ENCODE measurements at regions not wholly inside any gene's neighbourhood (a gene's known extent, or its start where the extent isn't known, plus 50 kb on each side); places are given as distances from the start of the nearest gene placed in this dataset.
"Not testable (repeated sequence)": the region's sequence is repeated elsewhere in the genome, so short reads cannot be mapped to it uniquely, and the experiment has no call there.

GRCh38 chr3:153753035-153753434 is 368.2 kb upstream of the ARHGEF26 start:
- DNase-seq: no peak

- DNase-seq: no peak
These were observed 364.4 kb upstream of the ARHGEF26 start for GRCh38 chr3:153756816-153757215.

- DNase-seq: no peak
These were observed 363.4 kb upstream of the ARHGEF26 start for GRCh38 chr3:153757839-153758238.

GRCh38 chr3:153760948-153761347 is 360.2 kb upstream of the ARHGEF26 start:
- DNase-seq: peak; percentile 10 to 61 (median 32)

GRCh38 chr3:153762411-153763235 is 358.6 kb upstream of the ARHGEF26 start:
- no peak for DNase-seq

GRCh38 chr3:153767601-153768560 is 353.3 kb upstream of the ARHGEF26 start:
- peak in 3 of 4 experiments; percentile 5 to 12 (median 7) for DNase-seq

- DNase-seq: peak; percentile 55 to 84 (median 72)
These were observed 352.4 kb upstream of the ARHGEF26 start for GRCh38 chr3:153768561-153769469.

GRCh38 chr3:153783106-153783505 is 338.1 kb upstream of the ARHGEF26 start:
- no peak for DNase-seq

- no peak for DNase-seq
These were observed 337.3 kb upstream of the ARHGEF26 start for GRCh38 chr3:153783741-153784480.

GRCh38 chr3:153785901-153786300 is 335.3 kb upstream of the ARHGEF26 start:
- no peak for DNase-seq

- no peak for DNase-seq
These were observed 331.8 kb upstream of the ARHGEF26 start for GRCh38 chr3:153789380-153789779.

- DNase-seq: not testable (repeated sequence)
These were observed 324.1 kb upstream of the ARHGEF26 start for GRCh38 chr3:153797056-153797455.

GRCh38 chr3:153809097-153809496 is 312.1 kb upstream of the ARHGEF26 start:
- no peak for DNase-seq

- DNase-seq: no peak
These were observed 302.9 kb upstream of the ARHGEF26 start for GRCh38 chr3:153818338-153818737.

GRCh38 chr3:153820035-153820434 is 301.2 kb upstream of the ARHGEF26 start:
- DNase-seq: peak; percentile 14 to 58 (median 34)

GRCh38 chr3:153828346-153828745 is 292.8 kb upstream of the ARHGEF26 start:
- DNase-seq: not testable (repeated sequence)

- DNase-seq: peak in 2 of 4 experiments; percentile 4 to 16
These were observed 291.5 kb upstream of the ARHGEF26 start for GRCh38 chr3:153829606-153830170.

GRCh38 chr3:153830552-153830951 is 290.6 kb upstream of the ARHGEF26 start:
- DNase-seq: no peak

- DNase-seq: no peak
These were observed 285.6 kb upstream of the ARHGEF26 start for GRCh38 chr3:153835540-153835939.

- no peak for DNase-seq
These were observed 280.7 kb upstream of the ARHGEF26 start for GRCh38 chr3:153840487-153840886.

- DNase-seq: no peak
These were observed 277.2 kb upstream of the ARHGEF26 start for GRCh38 chr3:153843994-153844393.
